K562 (cell line): ENCODE measurements at regions not wholly inside any gene's neighbourhood (a gene's known extent, or its start where the extent isn't known, plus 50 kb on each side); places are given as distances from the start of the nearest gene placed in this dataset.
A peak's percentile ranks its signal among the peaks of the same experiment; 100 is the strongest.

Experiments
- ATAC-seq: fragments of 200-7000 bp; cut with Tn5 transposase; 3 replicates; pipeline ENCODE4 v1.9.1; 2020; ENCODE audit warnings: moderate library complexity
- BruUV-seq: library from RNA; stranded (reverse); fragments of 400-500 nt; replicated peaks from 2 replicates; lab custom pipeline; 2021; lab: Mats Ljungman, UMichigan
- CTCF ChIA-PET: fragments of 300-600 bp; formaldehyde crosslinking; extraction: SDS; loops from one replicate; lab custom pipeline; 2021; ENCODE audit warnings: low intra/inter-chr PET ratio; lab: Yijun Ruan, JAX
- POLR2A ChIA-PET: fragments of 300-600, 350-650 bp; sonication (Branson Sonifier 250); formaldehyde crosslinking; extraction: SDS; loops from one replicate; lab custom pipeline; 2021; ENCODE audit warnings: antibody characterized with exemption, inconsistent platforms; lab: Yijun Ruan, JAX
- DNase-seq, 4 experiments: peaks; one replicate each; pipeline versions ENCODE4 v3.0.0 to v3.0.0-alpha.2; 2011 to 2018; ENCODE audit warnings: low spot score in 3 of 4, mixed read lengths in 3 of 4; ENCODE audit errors: extremely low read depth in 1 of 4
- FAIRE-seq: peaks from 2 replicates; lab custom pipeline; 2011; peaks lifted over from hg19 to GRCh38; lab: Jason Lieb, UNC
- H2AFZ ChIP-seq: 2 replicates; pipeline ENCODE4 v1.6.0; 2011; ENCODE audit warnings: low read depth, low read length, control low read depth, inconsistent platforms
- H3K27ac ChIP-seq: fragments of 200-600 bp; 3 replicates; pipeline ENCODE4 v1.8.0; 2011; ENCODE audit warnings: low read depth, mild to moderate bottlenecking, control low read depth, inconsistent platforms, low read length, moderate library complexity, mixed read lengths; ENCODE audit errors: extremely low read depth
- H3K27me3 ChIP-seq, 2 experiments: fragments of 300-600 bp in 1 of 2; 2 replicates in 1 of 2; 3 replicates in 1 of 2; pipeline versions ENCODE4 v1.6.0 to v1.8.0; 2011; ENCODE audit warnings: inconsistent platforms in 2 of 2, low read length in 2 of 2, mild to moderate bottlenecking in 1 of 2, mixed read lengths in 1 of 2, moderate library complexity in 1 of 2; ENCODE audit not compliant: control insufficient read depth in 2 of 2, insufficient read depth in 2 of 2
- H3K36me3 ChIP-seq: fragments of 300-600 bp; 3 replicates; pipeline ENCODE4 v1.8.0; 2011; ENCODE audit warnings: mild to moderate bottlenecking, low read length, inconsistent platforms; ENCODE audit not compliant: control insufficient read depth, insufficient read depth
- H3K4me1 ChIP-seq, 2 experiments: fragments of 200-600 bp in 1 of 2; replicated peaks in 1 of 2; 2 replicates in 1 of 2; 3 replicates in 1 of 2; pipeline versions ENCODE4 v1.5.1 to v1.8.0; 2011; ENCODE audit warnings: inconsistent platforms in 2 of 2, low read length in 2 of 2, mild to moderate bottlenecking in 1 of 2, mixed read lengths in 1 of 2, moderate library complexity in 1 of 2; ENCODE audit not compliant: control insufficient read depth in 2 of 2, insufficient read depth in 2 of 2
- H3K4me2 ChIP-seq: 2 replicates; pipeline ENCODE4 v1.6.1; 2011; ENCODE audit warnings: low read length, control low read depth, inconsistent platforms, mixed read lengths; ENCODE audit not compliant: insufficient read depth
- H3K4me3 ChIP-seq: fragments of 200-600 bp; sonication (generic), shearing (Covaris generic); 2 replicates; pipeline ENCODE4 v1.5.1; 2016; ENCODE audit warnings: control low read depth, inconsistent platforms
- H3K79me2 ChIP-seq: fragments of 200-600 bp; 3 replicates; pipeline ENCODE4 v1.8.0; 2011; ENCODE audit warnings: low read length, inconsistent platforms; ENCODE audit not compliant: control insufficient read depth, insufficient read depth
- H3K9ac ChIP-seq, 2 experiments: 2 replicates each; pipeline versions ENCODE4 v1.6.0 to v1.6.1; 2011; ENCODE audit warnings: low read depth in 2 of 2, low read length in 2 of 2, control low read depth in 1 of 2, inconsistent platforms in 1 of 2, mild to moderate bottlenecking in 1 of 2, mixed read lengths in 1 of 2; ENCODE audit not compliant: insufficient read depth in 1 of 2
- H3K9me1 ChIP-seq: one replicate; pipeline ENCODE4 v1.6.0; 2011; ENCODE audit warnings: inconsistent platforms, mild to moderate bottlenecking, low read length, moderate library complexity; ENCODE audit not compliant: control insufficient read depth, insufficient read depth
- H3K9me3 ChIP-seq: replicated peaks from 2 replicates; pipeline ENCODE4 v1.5.1; 2011; ENCODE audit warnings: low read depth, low read length, inconsistent platforms; ENCODE audit not compliant: control insufficient read depth, insufficient read depth
- H4K20me1 ChIP-seq: replicated peaks from 2 replicates; pipeline ENCODE4 v1.6.1; 2011; ENCODE audit warnings: low read length, inconsistent platforms, mixed read lengths; ENCODE audit not compliant: control insufficient read depth, insufficient read depth
- CCNT2 ChIP-seq: IDR thresholded peaks from 2 replicates; pipeline ENCODE4 v1.6.1; 2011; ENCODE audit warnings: borderline replicate concordance, low read depth, mild to moderate bottlenecking, moderate library complexity, mixed read lengths, low read length; ENCODE audit not compliant: insufficient read length; ENCODE audit errors: extremely low read depth
- CHCHD3 ChIP-seq: fragments of 250-450 bp; sonication (Bioruptor Pico); IDR thresholded peaks from 2 replicates; pipeline ENCODE4 v2.1.2; 2022; ENCODE audit warnings: mild to moderate bottlenecking
- CHD2 ChIP-seq: IDR thresholded peaks from 2 replicates; pipeline ENCODE4 v1.6.1; 2011; ENCODE audit warnings: low read depth, low read length
- CSDE1 ChIP-seq, 2 experiments: fragments of 450-650 bp; IDR thresholded peaks; 2 replicates each; pipeline ENCODE4 v1.6.1; 2016; ENCODE audit warnings: mild to moderate bottlenecking in 1 of 2
- DEAF1 ChIP-seq: fragments of 450-650 bp; formaldehyde crosslinking; IDR thresholded peaks from 2 replicates; pipeline ENCODE4 v1.4.0; 2020; ENCODE audit warnings: mild to moderate bottlenecking, moderate library complexity
- EGR1 ChIP-seq: fragments of 450-650 bp; conservative IDR thresholded peaks from 2 replicates; pipeline ENCODE4 v1.6.1; 2017; ENCODE audit warnings: mild to moderate bottlenecking
- FOXA3 ChIP-seq, 2 experiments: fragments of 450-650 bp in 1 of 2; sonication (generic) in 1 of 2; formaldehyde crosslinking; IDR thresholded peaks in 1 of 2; conservative IDR thresholded peaks in 1 of 2; 2 replicates each; pipeline versions ENCODE4 v1.4.0 to v1.8.0; 2020 to 2022; ENCODE audit warnings: mild to moderate bottlenecking in 2 of 2, missing genetic modification reagents in 1 of 2
- FUS ChIP-seq: fragments of 200-400 bp; formaldehyde crosslinking; optimal IDR thresholded peaks from 2 replicates; pipeline ENCODE3; 2017; ENCODE audit warnings: low read depth, low read length
- KDM1A ChIP-seq, 2 experiments: fragments of 450-650 bp; IDR thresholded peaks; 2 replicates each; pipeline ENCODE4 v1.6.1; 2016; ENCODE audit warnings: mild to moderate bottlenecking in 2 of 2
- MAFG ChIP-seq: fragments of 450-650 bp; conservative IDR thresholded peaks from 2 replicates; pipeline ENCODE4 v1.6.1; 2016; ENCODE audit warnings: missing genetic modification characterization, missing compliant biosample characterization
- MAFK ChIP-seq: IDR thresholded peaks from 2 replicates; pipeline ENCODE4 v1.6.1; 2011; ENCODE audit warnings: low read length, improper control_type of control experiment
- NFE2 ChIP-seq: IDR thresholded peaks from 2 replicates; pipeline ENCODE4 v1.6.1; 2014; ENCODE audit warnings: antibody characterized with exemption, low read depth
- NFXL1 ChIP-seq: fragments of 450-650 bp; formaldehyde crosslinking; IDR thresholded peaks from 2 replicates; pipeline ENCODE4 v1.4.0; 2021; ENCODE audit warnings: mild to moderate bottlenecking
- PHB ChIP-seq: fragments of 250-450 bp; sonication (Bioruptor Pico); IDR thresholded peaks from 2 replicates; pipeline ENCODE4 v1.5.0; 2021
- RBM14 ChIP-seq: fragments of 200-400 bp; formaldehyde crosslinking; IDR thresholded peaks from 2 replicates; pipeline ENCODE4 v1.6.1; 2018; ENCODE audit warnings: low read depth, mild to moderate bottlenecking, low read length, moderate library complexity, borderline replicate concordance; ENCODE audit not compliant: insufficient read depth
- SAP30 ChIP-seq: fragments of 200-600 bp; sonication (generic); IDR thresholded peaks from 2 replicates; pipeline ENCODE4 v1.6.1; 2012; ENCODE audit warnings: borderline replicate concordance, low read depth, mild to moderate bottlenecking, moderate library complexity, low read length, control low read depth, inconsistent platforms; ENCODE audit not compliant: insufficient read depth, poor library complexity, severe bottlenecking
- SNIP1 ChIP-seq: fragments of 450-650 bp; IDR thresholded peaks from 2 replicates; pipeline ENCODE4 v1.7.1; 2017; ENCODE audit warnings: low read depth, mild to moderate bottlenecking
- SREBF1 ChIP-seq: fragments of 150-350 bp; IDR thresholded peaks from 2 replicates; pipeline ENCODE4 v1.6.1; 2014; ENCODE audit warnings: antibody characterized with exemption, low read depth, low read length, borderline replicate concordance
- SREBF2 ChIP-seq: sonication (generic); formaldehyde crosslinking; IDR thresholded peaks from 2 replicates; pipeline ENCODE4 v1.4.0; 2020; ENCODE audit warnings: mild to moderate bottlenecking, missing genetic modification reagents
- ZFP30 ChIP-seq: fragments of 250-450 bp; sonication (Bioruptor Pico); IDR thresholded peaks from 2 replicates; pipeline ENCODE4 v1.8.0; 2022; ENCODE audit warnings: moderate library complexity, mild to moderate bottlenecking, inconsistent platforms, borderline replicate concordance
- ZNF512 ChIP-seq: IDR thresholded peaks from 2 replicates; pipeline ENCODE4 v1.6.1; 2016; ENCODE audit warnings: missing genetic modification characterization, missing compliant biosample characterization
- in situ Hi-C: fragments of 300-500 bp; cut with MboI; formaldehyde crosslinking; loops from 4 replicates; pipeline ENCODE4 v1.15.0; 2018; ENCODE audit warnings: inconsistent platforms, mixed read lengths
- intact Hi-C: fragments of 100-400 bp; cut with micrococcal nuclease; formaldehyde crosslinking; loops from 2 replicates; pipeline ENCODE4 v1.14.2; 2022

- no peak for TF ChIP-seq ZNF512 (tag)
- TF ChIP-seq PHB (CRISPR knock-in tag) = no peak
- TF ChIP-seq SREBF1 = no peak
Measured at GRCh38 chr7:122225874-122226273, 78.7 kb downstream of the FEZF1 start (continued).

GRCh38 chr7:122219253-122219865 lies 75.3 kb upstream of the AASS start:
- Histone ChIP-seq H3K4me2 (no peak overlapping the region), H4K20me1 (no peaks in the 10 kb centered on the region), H3K9ac (no peak overlapping the region), H3K27ac (no peak overlapping the region), H3K9me3 (no peaks in the 10 kb centered on the region), H3K36me3 (no peaks in the 10 kb centered on the region), H3K27me3 (no peaks in the 10 kb centered on the region), H3K4me3 (no peak overlapping the region), H3K4me1 (no peaks in the 10 kb centered on the region), H3K9me1 (no peaks in the 10 kb centered on the region), H3K79me2 (no peaks in the 10 kb centered on the region), H2AFZ (no peak overlapping the region)
- DNase-seq (peak in 2 of 4 experiments; percentile 12 to 23), FAIRE-seq (peak; percentile 57), ATAC-seq (no peak)
- in situ Hi-C loops (no loop called here), intact Hi-C loops (loop anchor here (1.0 to 5.0 kb wide), 4 partner anchors 309 to 1653 kb away; no protein-coding TSS in a partner anchor)
- BruUV-seq = no TSS peak
- CTCF ChIA-PET = interaction anchor here (0.7 to 1.9 kb wide), 3 partner anchors 56 to 1653 kb away, joined by 3 to 7 read pairs (median 3); no protein-coding TSS in a partner anchor
- POLR2A ChIA-PET = no interaction called here
- TF ChIP-seq EGR1 = no peak
- no peak for TF ChIP-seq SREBF2 (CRISPR knock-in tag)
- TF ChIP-seq CHCHD3 (CRISPR knock-in tag) = no peak
- no peak for TF ChIP-seq NFXL1 (CRISPR knock-in tag)
- TF ChIP-seq SAP30 = no peak
- no peak for TF ChIP-seq CSDE1 (IDR thresholded peaks at IDR 0.05)
- no peak for TF ChIP-seq FUS
- peak; percentile 70 for TF ChIP-seq MAFK
- no peak for TF ChIP-seq NFE2
- no peak for TF ChIP-seq CCNT2
- TF ChIP-seq SNIP1 = no peak
- TF ChIP-seq DEAF1 (CRISPR knock-in tag) = peak; percentile 79
- no peak for TF ChIP-seq RBM14
- TF ChIP-seq ZFP30 = no peak
- TF ChIP-seq KDM1A (IDR thresholded peaks at IDR 0.05) = no peak
- TF ChIP-seq MAFG (tag) = peak; percentile 82
- no peak for TF ChIP-seq CHD2
- TF ChIP-seq FOXA3 (CRISPR knock-in tag; conservative IDR thresholded peaks at IDR 0.05 in 1 of 2, IDR thresholded peaks at IDR 0.05 in 1 of 2) = no peak
